Liver (tissue), 8 donors: ENCODE measurements at regions not wholly inside any gene's neighbourhood (a gene's known extent, or its start where the extent isn't known, plus 50 kb on each side); places are given as distances from the start of the nearest gene placed in this dataset.

Experiments
- DNase-seq: peaks from one replicate; pipeline ENCODE4 v3.0.0-alpha.2; 2017; ENCODE audit warnings: low spot score
- H3K27ac ChIP-seq, 2 donors: one replicate each; pipeline ENCODE4 v1.7.0; 2013; ENCODE audit warnings: inconsistent platforms in 2 of 2, low read length in 2 of 2, control low read depth in 1 of 2, low read depth in 1 of 2, mild to moderate bottlenecking in 1 of 2
- H3K27me3 ChIP-seq, 4 donors: one replicate each; pipeline versions ENCODE4 v1.6.1 to v1.7.0; 2013; ENCODE audit warnings: low read length in 3 of 4, inconsistent platforms in 1 of 4, mild to moderate bottlenecking in 1 of 4, moderate library complexity in 1 of 4; ENCODE audit not compliant: control insufficient read depth in 4 of 4, insufficient read depth in 4 of 4
- H3K36me3 ChIP-seq, 4 donors: one replicate each; pipeline versions ENCODE4 v1.6.1 to v1.7.0; 2013; ENCODE audit warnings: low read length in 3 of 4, mild to moderate bottlenecking in 3 of 4, low read depth in 1 of 4, moderate library complexity in 1 of 4; ENCODE audit not compliant: control insufficient read depth in 4 of 4, insufficient read depth in 3 of 4
- H3K4me1 ChIP-seq, 4 donors: one replicate each; pipeline versions ENCODE4 v1.6.1 to v1.7.0; 2013; ENCODE audit warnings: low read length in 3 of 4, mild to moderate bottlenecking in 3 of 4, moderate library complexity in 1 of 4; ENCODE audit not compliant: control insufficient read depth in 4 of 4, insufficient read depth in 4 of 4
- H3K4me3 ChIP-seq, 3 donors: one replicate each; pipeline versions ENCODE4 v1.6.1 to v1.7.0; 2013; ENCODE audit warnings: low read length in 3 of 3, control low read depth in 1 of 3, low read depth in 1 of 3, mild to moderate bottlenecking in 1 of 3
- H3K9ac ChIP-seq, 2 donors: one replicate each; pipeline ENCODE4 v1.7.0; 2013; ENCODE audit warnings: low read length in 2 of 2, mild to moderate bottlenecking in 2 of 2, moderate library complexity in 2 of 2, control low read depth in 1 of 2, low read depth in 1 of 2
- H3K9me3 ChIP-seq, 4 donors: one replicate each; pipeline versions ENCODE4 v1.6.1 to v1.7.0; 2013; ENCODE audit warnings: low read length in 3 of 4; ENCODE audit not compliant: control insufficient read depth in 4 of 4
- ATF3 ChIP-seq: IDR thresholded peaks from 2 replicates; pipeline ENCODE4 v1.6.1; 2016; ENCODE audit warnings: antibody characterized with exemption
- CTCF ChIP-seq: fragments of 150-350 bp; IDR thresholded peaks from 2 replicates; pipeline ENCODE4 v1.5.1; 2017; ENCODE audit warnings: improper control_type of control experiment, low read depth, low read length; ENCODE audit not compliant: missing input control
- EGR1 ChIP-seq, 2 donors: IDR thresholded peaks; 2 replicates each; pipeline ENCODE4 v1.6.1; 2016 to 2018; ENCODE audit warnings: antibody characterized with exemption in 2 of 2, low read depth in 2 of 2
- FOXA1 ChIP-seq: IDR thresholded peaks from 2 replicates; pipeline ENCODE4 v1.6.1; 2016; ENCODE audit warnings: antibody characterized with exemption
- FOXA2 ChIP-seq: IDR thresholded peaks from 2 replicates; pipeline ENCODE4 v1.6.1; 2016; ENCODE audit warnings: antibody characterized with exemption
- GABPA ChIP-seq, 2 donors: IDR thresholded peaks in 1 of 2; conservative IDR thresholded peaks in 1 of 2; 2 replicates each; pipeline ENCODE4 v1.6.1; 2016; ENCODE audit warnings: antibody characterized with exemption in 2 of 2, mild to moderate bottlenecking in 1 of 2, moderate library complexity in 1 of 2
- HNF4A ChIP-seq, 2 donors: conservative IDR thresholded peaks; 2 replicates each; pipeline ENCODE4 v1.6.1; 2016; ENCODE audit warnings: antibody characterized with exemption in 2 of 2, mild to moderate bottlenecking in 2 of 2
- HNF4G ChIP-seq: IDR thresholded peaks from 2 replicates; pipeline ENCODE4 v1.6.1; 2016; ENCODE audit warnings: antibody characterized with exemption
- JUND ChIP-seq, 2 donors: IDR thresholded peaks; 2 replicates each; pipeline ENCODE4 v1.6.1; 2016; ENCODE audit warnings: antibody characterized with exemption in 2 of 2
- MAX ChIP-seq: IDR thresholded peaks from 2 replicates; pipeline ENCODE4 v1.6.1; 2016; ENCODE audit warnings: antibody characterized with exemption
- NR2F2 ChIP-seq: IDR thresholded peaks from 2 replicates; pipeline ENCODE4 v1.6.1; 2016; ENCODE audit warnings: antibody characterized with exemption
- RAD21 ChIP-seq, 2 donors: IDR thresholded peaks; 2 replicates each; pipeline ENCODE4 v1.6.1; 2016; ENCODE audit warnings: antibody characterized with exemption in 2 of 2, mild to moderate bottlenecking in 2 of 2
- REST ChIP-seq: IDR thresholded peaks from 2 replicates; pipeline ENCODE4 v1.6.1; 2016; ENCODE audit warnings: antibody characterized with exemption, mild to moderate bottlenecking
- RXRA ChIP-seq, 2 donors: IDR thresholded peaks; 2 replicates each; pipeline ENCODE4 v1.6.1; 2017 to 2018; ENCODE audit warnings: antibody characterized with exemption in 2 of 2, mild to moderate bottlenecking in 1 of 2
- SP1 ChIP-seq: IDR thresholded peaks from 2 replicates; pipeline ENCODE4 v1.6.1; 2018; ENCODE audit warnings: antibody characterized with exemption, mild to moderate bottlenecking
- TAF1 ChIP-seq: conservative IDR thresholded peaks from 2 replicates; pipeline ENCODE4 v1.6.1; 2016; ENCODE audit warnings: antibody characterized with exemption, mild to moderate bottlenecking
- YY1 ChIP-seq: IDR thresholded peaks from 2 replicates; pipeline ENCODE4 v1.6.1; 2016; ENCODE audit warnings: antibody characterized with exemption, mild to moderate bottlenecking
- ZBTB33 ChIP-seq: IDR thresholded peaks from 2 replicates; pipeline ENCODE4 v1.6.1; 2016; ENCODE audit warnings: antibody characterized with exemption
- WGBS: extraction: QIAGEN DNeasy Blood & Tissue Kit; methylation state at CpG from one replicate; pipeline ENCODE4 v1.1.7; 2013; 5-methylcytosine and 5-hydroxymethylcytosine counted together
- donor health status: healthy.
- donor health status: healthy.
- donor health status: healthy.
- donor health status: healthy.
- donor health status: healthy.

GRCh38 chr5:120778491-120779484 is 314.7 kb downstream of the PRR16 start:
- H3K4me3 ChIP-seq = no peak overlapping the region
- no peaks in the 10 kb centered on the region for H3K9me3 ChIP-seq
- 71% methylated on average over 7 of the region's 7 CpGs for WGBS
- H3K9ac ChIP-seq = no peak overlapping the region
- TF ChIP-seq RAD21 (IDR thresholded peaks at IDR 0.05) (no peak), ZBTB33 (no peak), SP1 (no peak), NR2F2 (no peak), FOXA2 (no peak), HNF4G (no peak), GABPA (IDR thresholded peaks at IDR 0.05 in 1 of 2, conservative IDR thresholded peaks at IDR 0.05 in 1 of 2) (no peak), MAX (no peak), EGR1 (IDR thresholded peaks at IDR 0.05; ENCODE audit: low read depth in 2 of 2) (no peak), JUND (IDR thresholded peaks at IDR 0.05) (no peak), CTCF (no peak), REST (no peak), FOXA1 (no peak), YY1 (no peak), TAF1 (no peak)
- no peaks in the 10 kb centered on the region for H3K4me1 ChIP-seq
- no peaks in the 10 kb centered on the region for H3K27me3 ChIP-seq
- no peak for DNase-seq
- H3K36me3 ChIP-seq = no peaks in the 10 kb centered on the region
- no peak overlapping the region for H3K27ac ChIP-seq

GRCh38 chr5:120779674-120780073 is 315.6 kb downstream of the PRR16 start:
- no peaks in the 10 kb centered on the region for H3K9me3 ChIP-seq
- DNase-seq = no peak
- no peaks in the 10 kb centered on the region for H3K36me3 ChIP-seq
- H3K27me3 ChIP-seq = no peaks in the 10 kb centered on the region
- no peak overlapping the region for H3K27ac ChIP-seq
- no peak overlapping the region for H3K4me3 ChIP-seq
- no peaks in the 10 kb centered on the region for H3K4me1 ChIP-seq
- 65% methylated on average over 2 of the region's 2 CpGs for WGBS
- H3K9ac ChIP-seq = no peak overlapping the region
- no peak for TF ChIP-seq RXRA (IDR thresholded peaks at IDR 0.05)
- no peak for TF ChIP-seq SP1
- TF ChIP-seq TAF1 = no peak
- TF ChIP-seq MAX = no peak
- no peak for TF ChIP-seq REST
- no peak for TF ChIP-seq HNF4A (conservative IDR thresholded peaks at IDR 0.05)
- TF ChIP-seq HNF4G = no peak
- no peak for TF ChIP-seq YY1
- TF ChIP-seq RAD21 (IDR thresholded peaks at IDR 0.05) = no peak
- TF ChIP-seq FOXA2 = no peak
- no peak for TF ChIP-seq JUND (IDR thresholded peaks at IDR 0.05)
- no peak for TF ChIP-seq ATF3
- TF ChIP-seq FOXA1 = no peak
- TF ChIP-seq NR2F2 = no peak
- no peak for TF ChIP-seq GABPA (IDR thresholded peaks at IDR 0.05 in 1 of 2, conservative IDR thresholded peaks at IDR 0.05 in 1 of 2)
